HG03108 (cell line): ENCODE measurements at regions not wholly inside any gene's neighbourhood (a gene's known extent, or its start where the extent isn't known, plus 50 kb on each side); places are given as distances from the start of the nearest gene placed in this dataset.

Experiments used
- ATAC-seq: cut with Tn5 transposase; IDR thresholded peaks from one replicate; pipeline ENCODE4 v1.9.1; 2021; ENCODE audit warnings: moderate library complexity; ENCODE audit not compliant: unreplicated experiment

GRCh38 chrX:9311421-9312160 lies 153.3 kb upstream of the TBL1X start:
- ATAC-seq: no peak

- no peak for ATAC-seq
Measured at GRCh38 chrX:9312922-9313867, 151.7 kb upstream of the TBL1X start.

GRCh38 chrX:9315086-9315485 lies 149.8 kb upstream of the TBL1X start:
- no peak for ATAC-seq

- ATAC-seq: no peak
Measured at GRCh38 chrX:9316096-9316495, 148.8 kb upstream of the TBL1X start.

GRCh38 chrX:9317176-9317575 lies 147.7 kb upstream of the TBL1X start:
- ATAC-seq: no peak

GRCh38 chrX:9318213-9318612 lies 146.6 kb upstream of the TBL1X start:
- no peak for ATAC-seq

GRCh38 chrX:9318766-9319165 lies 146.1 kb upstream of the TBL1X start:
- ATAC-seq: no peak

GRCh38 chrX:9320940-9321339 lies 143.9 kb upstream of the TBL1X start:
- ATAC-seq: no peak

- ATAC-seq: no peak
Measured at GRCh38 chrX:9324676-9325075, 140.2 kb upstream of the TBL1X start.

- ATAC-seq: no peak
Measured at GRCh38 chrX:9326369-9326768, 138.5 kb upstream of the TBL1X start.

GRCh38 chrX:9327086-9327746 lies 137.6 kb upstream of the TBL1X start:
- no peak for ATAC-seq

GRCh38 chrX:9327747-9328145 lies 137.1 kb upstream of the TBL1X start:
- ATAC-seq: no peak

GRCh38 chrX:9329056-9329455 lies 135.8 kb upstream of the TBL1X start:
- no peak for ATAC-seq

GRCh38 chrX:9330249-9330982 lies 134.4 kb upstream of the TBL1X start:
- ATAC-seq: no peak

- no peak for ATAC-seq
Measured at GRCh38 chrX:9333873-9334560, 130.8 kb upstream of the TBL1X start.

- ATAC-seq: no peak
Measured at GRCh38 chrX:9335251-9335650, 129.6 kb upstream of the TBL1X start.

- no peak for ATAC-seq
Measured at GRCh38 chrX:9336456-9336855, 128.4 kb upstream of the TBL1X start.

- ATAC-seq: no peak
Measured at GRCh38 chrX:9337046-9337445, 127.8 kb upstream of the TBL1X start.

GRCh38 chrX:9338986-9339385 lies 125.9 kb upstream of the TBL1X start:
- no peak for ATAC-seq
